Smooth muscle cell (in vitro differentiated cells): ENCODE measurements at regions not wholly inside any gene's neighbourhood (a gene's known extent, or its start where the extent isn't known, plus 50 kb on each side); places are given as distances from the start of the nearest gene placed in this dataset.
A peak's percentile ranks its signal among the peaks of the same experiment; 100 is the strongest.

ENCODE experiments used
- DNase-seq: peaks from one replicate; lab custom pipeline; 2025; ENCODE audit not compliant: unreplicated experiment; lab: John Stamatoyannopoulos, UW
- H2AFZ ChIP-seq: fragments of 200-600 bp; sonication (generic); 2 replicates; pipeline ENCODE4 v1.6.0; 2016; ENCODE audit warnings: antibody characterized with exemption, low read depth, mild to moderate bottlenecking
- H3F3A ChIP-seq: fragments of 200-600 bp; sonication (generic); 2 replicates; pipeline ENCODE4 v1.6.0; 2017; ENCODE audit warnings: antibody characterized with exemption, low read depth
- H3K27ac ChIP-seq: fragments of 200-600 bp; sonication (generic); 2 replicates; pipeline ENCODE4 v1.5.1; 2016; ENCODE audit warnings: low read depth, mild to moderate bottlenecking
- H3K27me3 ChIP-seq: fragments of 200-600 bp; sonication (generic); 2 replicates; pipeline ENCODE4 v1.6.1; 2016; ENCODE audit warnings: low read depth, mild to moderate bottlenecking
- H3K36me3 ChIP-seq: fragments of 200-600 bp; sonication (generic); 2 replicates; pipeline ENCODE4 v1.5.1; 2016; ENCODE audit warnings: low read depth
- H3K4me1 ChIP-seq: fragments of 200-600 bp; sonication (generic); 2 replicates; pipeline ENCODE4 v1.5.1; 2016; ENCODE audit warnings: low read depth
- H3K4me2 ChIP-seq: fragments of 200-600 bp; sonication (generic); 2 replicates; pipeline ENCODE4 v1.6.0; 2016; ENCODE audit warnings: mild to moderate bottlenecking
- H3K4me3 ChIP-seq: fragments of 200-600 bp; sonication (generic); 2 replicates; pipeline ENCODE4 v1.5.1; 2016; ENCODE audit warnings: mild to moderate bottlenecking
- H3K79me2 ChIP-seq: fragments of 200-600 bp; sonication (generic); 2 replicates; pipeline ENCODE4 v1.6.0; 2016; ENCODE audit warnings: low read depth, mild to moderate bottlenecking
- H3K9ac ChIP-seq: fragments of 200-600 bp; sonication (generic); 2 replicates; pipeline ENCODE4 v1.6.0; 2016; ENCODE audit warnings: low read depth
- H3K9me3 ChIP-seq: fragments of 200-600 bp; sonication (generic); replicated peaks from 2 replicates; pipeline ENCODE4 v1.5.1; 2016; ENCODE audit warnings: low read depth
- H4K20me1 ChIP-seq: fragments of 200-600 bp; sonication (generic); 2 replicates; pipeline ENCODE4 v1.6.0; 2016; ENCODE audit warnings: low read depth
- WGBS: methylation state at CpG from one replicate; pipeline ENCODE4 v1.1.7; 2016; ENCODE audit warnings: low lambda C conversion rate; 5-methylcytosine and 5-hydroxymethylcytosine counted together
- TF ChIP-seq, protein P1 (sequence below): fragments of 200-600 bp; sonication (generic); IDR thresholded peaks from 2 replicates; pipeline ENCODE4 v1.5.1; 2017; ENCODE audit warnings: borderline replicate concordance, mild to moderate bottlenecking, antibody characterized with exemption; ENCODE audit not compliant: insufficient read depth, poor library complexity, severe bottlenecking

DNA sequence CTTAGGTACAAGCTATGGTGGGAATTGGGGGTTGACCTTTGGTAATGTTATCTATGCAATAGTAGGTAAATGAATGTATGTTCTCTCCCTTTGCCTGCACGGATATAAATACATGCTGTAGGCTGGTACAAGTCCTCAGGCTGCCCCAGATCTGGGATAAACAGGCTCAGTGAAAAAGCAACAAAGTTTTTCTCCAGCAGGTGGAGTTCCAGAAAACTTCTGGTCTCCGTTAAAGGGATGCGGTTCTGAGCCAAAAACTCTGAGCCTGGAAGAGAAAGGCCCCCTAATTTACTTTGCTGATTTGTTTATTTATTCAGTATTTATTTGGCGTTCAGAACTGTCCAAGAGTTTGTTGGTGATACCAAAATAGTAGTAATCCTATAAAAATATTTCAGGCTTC, 204.7 kb downstream of the ADRA2A start:
- H3K79me2 ChIP-seq, result no peaks in the 10 kb centered on the region
- no peak overlapping the region for H3K27ac ChIP-seq
- no peaks in the 10 kb centered on the region for H3K27me3 ChIP-seq
- no peaks in the 10 kb centered on the region for H3F3A ChIP-seq
- H3K9me3 ChIP-seq, result no peaks in the 10 kb centered on the region
- H3K4me1 ChIP-seq, result no peaks in the 10 kb centered on the region
- no peak overlapping the region for H3K4me2 ChIP-seq
- H3K4me3 ChIP-seq, result no peak overlapping the region
- 36% methylated on average over 4 of the region's 4 CpGs for WGBS
- H2AFZ ChIP-seq, result no peak overlapping the region
- H3K36me3 ChIP-seq, result no peaks in the 10 kb centered on the region
- H3K9ac ChIP-seq, result no peak overlapping the region
- DNase-seq, result no peak
- H4K20me1 ChIP-seq, result no peaks in the 10 kb centered on the region
- TF ChIP-seq, protein P1, sequence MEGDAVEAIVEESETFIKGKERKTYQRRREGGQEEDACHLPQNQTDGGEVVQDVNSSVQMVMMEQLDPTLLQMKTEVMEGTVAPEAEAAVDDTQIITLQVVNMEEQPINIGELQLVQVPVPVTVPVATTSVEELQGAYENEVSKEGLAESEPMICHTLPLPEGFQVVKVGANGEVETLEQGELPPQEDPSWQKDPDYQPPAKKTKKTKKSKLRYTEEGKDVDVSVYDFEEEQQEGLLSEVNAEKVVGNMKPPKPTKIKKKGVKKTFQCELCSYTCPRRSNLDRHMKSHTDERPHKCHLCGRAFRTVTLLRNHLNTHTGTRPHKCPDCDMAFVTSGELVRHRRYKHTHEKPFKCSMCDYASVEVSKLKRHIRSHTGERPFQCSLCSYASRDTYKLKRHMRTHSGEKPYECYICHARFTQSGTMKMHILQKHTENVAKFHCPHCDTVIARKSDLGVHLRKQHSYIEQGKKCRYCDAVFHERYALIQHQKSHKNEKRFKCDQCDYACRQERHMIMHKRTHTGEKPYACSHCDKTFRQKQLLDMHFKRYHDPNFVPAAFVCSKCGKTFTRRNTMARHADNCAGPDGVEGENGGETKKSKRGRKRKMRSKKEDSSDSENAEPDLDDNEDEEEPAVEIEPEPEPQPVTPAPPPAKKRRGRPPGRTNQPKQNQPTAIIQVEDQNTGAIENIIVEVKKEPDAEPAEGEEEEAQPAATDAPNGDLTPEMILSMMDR, result peak; percentile 47

DNA sequence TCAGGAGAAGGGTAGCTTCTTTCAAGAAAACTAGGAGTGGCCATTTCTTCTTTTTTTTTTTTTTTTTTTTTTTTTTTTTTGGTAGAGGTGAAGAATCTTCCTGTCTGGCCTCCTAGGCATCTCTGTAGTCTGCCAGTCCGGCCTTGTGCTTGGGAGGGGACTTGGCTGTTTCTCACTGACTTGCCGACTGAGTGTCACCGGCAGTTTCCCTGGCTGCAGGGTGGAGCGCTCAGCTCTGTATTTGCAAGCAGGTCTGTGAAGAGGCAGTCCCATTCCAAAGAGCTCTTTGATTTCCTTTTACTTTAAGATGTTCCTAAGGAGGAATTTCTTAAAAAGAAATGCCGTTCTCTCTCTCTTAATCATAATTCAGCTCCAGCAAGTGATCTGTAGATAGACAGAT, 212.6 kb downstream of the ADRA2A start:
- TF ChIP-seq, protein P1, result no peak
- H3K36me3 ChIP-seq, result no peaks in the 10 kb centered on the region
- H3K79me2 ChIP-seq, result no peaks in the 10 kb centered on the region
- DNase-seq, result no peak
- no peaks in the 10 kb centered on the region for H3F3A ChIP-seq
- H3K27me3 ChIP-seq, result no peaks in the 10 kb centered on the region
- no peaks in the 10 kb centered on the region for H4K20me1 ChIP-seq
- H3K9me3 ChIP-seq, result no peaks in the 10 kb centered on the region
- H3K9ac ChIP-seq, result no peak overlapping the region
- H3K4me1 ChIP-seq, result no peaks in the 10 kb centered on the region
- H3K4me2 ChIP-seq, result no peak overlapping the region
- no peak overlapping the region for H3K27ac ChIP-seq
- no peak overlapping the region for H2AFZ ChIP-seq
- no peak overlapping the region for H3K4me3 ChIP-seq
- 86% methylated on average over 5 of the region's 5 CpGs for WGBS

DNA sequence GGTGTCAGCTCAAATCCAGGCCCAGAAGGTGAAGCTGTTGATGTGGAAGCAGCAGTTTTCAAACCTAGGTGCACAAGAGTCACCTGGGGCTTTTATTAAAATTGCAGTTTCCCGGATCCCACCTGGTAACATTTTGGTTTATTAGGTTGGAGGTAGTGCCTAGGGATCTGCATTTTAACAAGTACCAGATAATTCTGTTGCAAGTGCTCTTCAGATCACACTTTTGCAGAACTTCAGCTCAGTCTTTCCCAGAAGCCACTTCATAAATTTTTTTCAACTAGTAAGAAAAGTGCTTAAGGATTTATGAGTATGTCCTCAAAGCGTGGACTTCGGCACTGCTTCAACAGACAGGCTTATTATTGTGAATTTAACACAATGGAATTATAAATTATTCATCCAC, 213.8 kb downstream of the ADRA2A start:
- WGBS, result 78% methylated on average over 3 of the region's 3 CpGs
- no peak overlapping the region for H2AFZ ChIP-seq

DNA sequence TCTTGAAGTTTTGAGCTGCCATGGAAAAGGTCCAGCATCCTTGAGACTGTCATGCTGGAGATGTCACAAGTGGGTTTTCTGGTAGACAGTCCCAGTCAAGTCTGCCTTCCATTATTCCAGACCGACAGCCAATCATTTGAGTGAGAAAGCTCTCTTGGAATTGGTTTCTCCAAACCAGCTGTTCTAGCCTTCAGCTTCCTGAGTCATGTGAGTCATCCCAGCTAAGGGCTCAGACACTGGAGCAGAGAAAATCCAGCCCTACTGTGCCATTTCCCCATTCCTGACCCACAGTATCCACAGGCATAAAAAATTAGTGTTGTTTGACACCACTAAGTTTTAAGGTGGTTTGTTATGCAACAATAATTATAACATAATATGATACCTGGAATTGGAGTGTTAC, 219.0 kb downstream of the ADRA2A start:
- H3K4me3 ChIP-seq, result no peak overlapping the region
- 47% methylated on average over 1 of the region's 1 CpG for WGBS
- H3F3A ChIP-seq, result peaks cover 10% of the 10 kb centered on the region
- no peak overlapping the region for H3K4me2 ChIP-seq
- H3K27ac ChIP-seq, result no peak overlapping the region
- no peak overlapping the region for H2AFZ ChIP-seq
- no peaks in the 10 kb centered on the region for H4K20me1 ChIP-seq
- H3K9ac ChIP-seq, result no peak overlapping the region
- no peaks in the 10 kb centered on the region for H3K36me3 ChIP-seq
- no peaks in the 10 kb centered on the region for H3K9me3 ChIP-seq
- TF ChIP-seq, protein P1, result no peak
- no peaks in the 10 kb centered on the region for H3K4me1 ChIP-seq
- no peaks in the 10 kb centered on the region for H3K27me3 ChIP-seq
- DNase-seq, result no peak
- no peaks in the 10 kb centered on the region for H3K79me2 ChIP-seq

More for the DNA sequence above, 213.8 kb downstream of the ADRA2A start:
- Histone ChIP-seq H3K4me1 (no peaks in the 10 kb centered on the region), H3K36me3 (no peaks in the 10 kb centered on the region), H3K4me3 (no peak overlapping the region), H3K27ac (no peak overlapping the region), H3F3A (no peaks in the 10 kb centered on the region), H3K79me2 (no peaks in the 10 kb centered on the region), H3K9ac (no peak overlapping the region), H4K20me1 (no peaks in the 10 kb centered on the region), H3K9me3 (no peaks in the 10 kb centered on the region), H3K4me2 (no peak overlapping the region), H3K27me3 (no peaks in the 10 kb centered on the region)
- TF ChIP-seq, protein P1, result no peak
- DNase-seq, result no peak
